MM.1S (cell line): ENCODE measurements at regions not wholly inside any gene's neighbourhood (a gene's known extent, or its start where the extent isn't known, plus 50 kb on each side); places are given as distances from the start of the nearest gene placed in this dataset.

Experiments used
- DNase-seq: peaks from one replicate; pipeline ENCODE4 v3.0.0-alpha.2; 2015
- H2AFZ ChIP-seq: fragments of 300-600 bp; sonication (generic); 2 replicates; pipeline ENCODE4 v1.6.0; 2016; ENCODE audit warnings: antibody characterized with exemption, low read length
- H3F3A ChIP-seq: fragments of 300-600 bp; sonication (generic); 2 replicates; pipeline ENCODE4 v1.6.1; 2016; ENCODE audit warnings: mild to moderate bottlenecking, antibody characterized with exemption, low read length, moderate library complexity, mixed read lengths; ENCODE audit not compliant: insufficient read depth
- H3K27ac ChIP-seq: fragments of 300-600 bp; sonication (generic); 2 replicates; pipeline ENCODE4 v1.5.1; 2016; ENCODE audit warnings: mild to moderate bottlenecking, low read length
- H3K27me3 ChIP-seq: fragments of 300-600 bp; sonication (generic); replicated peaks from 2 replicates; pipeline ENCODE4 v1.6.0; 2016; ENCODE audit warnings: low read length; ENCODE audit not compliant: insufficient read depth
- H3K36me3 ChIP-seq: fragments of 300-600 bp; sonication (generic); replicated peaks from 2 replicates; pipeline ENCODE4 v1.6.1; 2016; ENCODE audit warnings: mild to moderate bottlenecking, low read length, mixed read lengths; ENCODE audit not compliant: insufficient read depth
- H3K4me1 ChIP-seq: fragments of 300-600 bp; sonication (generic); 2 replicates; pipeline ENCODE4 v1.6.1; 2016; ENCODE audit warnings: low read length, mixed read lengths
- H3K4me2 ChIP-seq: fragments of 300-600 bp; sonication (generic); 2 replicates; pipeline ENCODE4 v1.6.0; 2016; ENCODE audit warnings: low read depth, low read length
- H3K4me3 ChIP-seq: fragments of 300-600 bp; sonication (generic); 2 replicates; pipeline ENCODE4 v1.5.1; 2016; ENCODE audit warnings: low read length, mixed read lengths
- H3K79me2 ChIP-seq: fragments of 300-600 bp; sonication (generic); 2 replicates; pipeline ENCODE4 v1.6.1; 2016; ENCODE audit warnings: mixed run types, low read length, mixed read lengths
- H3K9ac ChIP-seq: fragments of 300-600 bp; sonication (generic); 2 replicates; pipeline ENCODE4 v1.6.1; 2016; ENCODE audit warnings: low read length, mixed read lengths
- H3K9me2 ChIP-seq: fragments of 300-600 bp; sonication (generic); replicated peaks from 2 replicates; pipeline ENCODE4 v1.6.1; 2016; ENCODE audit warnings: mild to moderate bottlenecking, low read length, mixed read lengths; ENCODE audit not compliant: insufficient read depth
- H3K9me3 ChIP-seq: fragments of 300-600 bp; sonication (generic); replicated peaks from 2 replicates; pipeline ENCODE4 v1.6.1; 2016; ENCODE audit warnings: mild to moderate bottlenecking, low read length, mixed read lengths; ENCODE audit not compliant: insufficient read depth
- H4K20me1 ChIP-seq: fragments of 300-600 bp; sonication (generic); 2 replicates; pipeline ENCODE4 v1.6.1; 2016; ENCODE audit warnings: mild to moderate bottlenecking, low read length, moderate library complexity, mixed read lengths; ENCODE audit not compliant: insufficient read depth
- CTCF ChIP-seq: fragments of 300-600 bp; sonication (generic); IDR thresholded peaks from 2 replicates; pipeline ENCODE4 v1.5.1; 2016; ENCODE audit warnings: antibody characterized with exemption, low read length, mixed read lengths
- EZH2 ChIP-seq: fragments of 300-600 bp; sonication (generic); optimal IDR thresholded peaks from 2 replicates; pipeline ENCODE3; 2017; ENCODE audit warnings: low read depth, mild to moderate bottlenecking, antibody characterized with exemption, low read length, mixed read lengths
- EZH2phosphoT487 ChIP-seq: fragments of 300-600 bp; sonication (generic); IDR thresholded peaks from 2 replicates; pipeline ENCODE4 v1.6.1; 2018; ENCODE audit warnings: antibody characterized with exemption, low read length

- TF ChIP-seq CTCF, result no peak
- no peak for TF ChIP-seq EZH2
- TF ChIP-seq EZH2phosphoT487, result no peak
- no peak overlapping the region for H3K4me2 ChIP-seq
- no peaks in the 10 kb centered on the region for H3F3A ChIP-seq
- no peaks in the 10 kb centered on the region for H3K27me3 ChIP-seq
- H3K79me2 ChIP-seq, result no peaks in the 10 kb centered on the region
- H3K4me1 ChIP-seq, result no peaks in the 10 kb centered on the region
- H3K36me3 ChIP-seq, result no peaks in the 10 kb centered on the region
- no peaks in the 10 kb centered on the region for H4K20me1 ChIP-seq
- no peak overlapping the region for H2AFZ ChIP-seq
- H3K9ac ChIP-seq, result no peak overlapping the region
- H3K9me3 ChIP-seq, result no peaks in the 10 kb centered on the region
- no peak overlapping the region for H3K4me3 ChIP-seq
- H3K27ac ChIP-seq, result no peak overlapping the region
- DNase-seq, result no peak
- no peaks in the 10 kb centered on the region for H3K9me2 ChIP-seq
Measured at GRCh38 chr2:236503100-236503499, 66.5 kb upstream of the ACKR3 start.

- H3K27me3 ChIP-seq, result no peaks in the 10 kb centered on the region
- no peaks in the 10 kb centered on the region for H3K4me1 ChIP-seq
- H3K4me2 ChIP-seq, result no peak overlapping the region
- H3K36me3 ChIP-seq, result no peaks in the 10 kb centered on the region
- TF ChIP-seq CTCF (no peak), EZH2 (no peak), EZH2phosphoT487 (no peak)
- no peak overlapping the region for H3K27ac ChIP-seq
- no peaks in the 10 kb centered on the region for H4K20me1 ChIP-seq
- no peak overlapping the region for H3K4me3 ChIP-seq
- no peak overlapping the region for H2AFZ ChIP-seq
- no peaks in the 10 kb centered on the region for H3K9me3 ChIP-seq
- no peaks in the 10 kb centered on the region for H3F3A ChIP-seq
- H3K9me2 ChIP-seq, result no peaks in the 10 kb centered on the region
- H3K9ac ChIP-seq, result no peak overlapping the region
- no peak for DNase-seq
- H3K79me2 ChIP-seq, result no peaks in the 10 kb centered on the region
Measured at GRCh38 chr2:236503583-236503982, 66.0 kb upstream of the ACKR3 start.

- H3K79me2 ChIP-seq, result no peaks in the 10 kb centered on the region
- no peaks in the 10 kb centered on the region for H3K36me3 ChIP-seq
- H4K20me1 ChIP-seq, result no peaks in the 10 kb centered on the region
- TF ChIP-seq CTCF (no peak), EZH2 (no peak), EZH2phosphoT487 (no peak)
- H3K27ac ChIP-seq, result no peak overlapping the region
- no peak overlapping the region for H3K9ac ChIP-seq
- no peak overlapping the region for H2AFZ ChIP-seq
- no peaks in the 10 kb centered on the region for H3K4me1 ChIP-seq
- H3F3A ChIP-seq, result no peaks in the 10 kb centered on the region
- H3K4me3 ChIP-seq, result no peak overlapping the region
- H3K9me3 ChIP-seq, result no peaks in the 10 kb centered on the region
- no peaks in the 10 kb centered on the region for H3K9me2 ChIP-seq
- no peak for DNase-seq
- H3K27me3 ChIP-seq, result no peaks in the 10 kb centered on the region
- H3K4me2 ChIP-seq, result no peak overlapping the region
Measured at GRCh38 chr2:236505041-236505440, 64.6 kb upstream of the ACKR3 start.
